Lower leg skin (tissue), 3 donors: ENCODE measurements at regions not wholly inside any gene's neighbourhood (a gene's known extent, or its start where the extent isn't known, plus 50 kb on each side); places are given as distances from the start of the nearest gene placed in this dataset.

Experiments
- POLR2A ChIP-seq, 2 donors: fragments of 450-650 bp; IDR thresholded peaks; one replicate each; pipeline ENCODE4 v1.6.1; 2016 to 2017; ENCODE audit warnings: antibody characterized with exemption in 2 of 2, mild to moderate bottlenecking in 1 of 2, moderate library complexity in 1 of 2
- TF ChIP-seq, protein P1 (sequence below), 3 donors: fragments of 450-650 bp; IDR thresholded peaks; one replicate each; pipeline ENCODE4 v1.5.1; 2016; ENCODE audit warnings: antibody characterized with exemption in 3 of 3, mild to moderate bottlenecking in 3 of 3, moderate library complexity in 2 of 3

GRCh38 chr20:20956513-20956931 is 149.6 kb downstream of the LINC00237 start:
- no peak for TF ChIP-seq POLR2A (IDR thresholded peaks at IDR 0.05)
- TF ChIP-seq, protein P1, sequence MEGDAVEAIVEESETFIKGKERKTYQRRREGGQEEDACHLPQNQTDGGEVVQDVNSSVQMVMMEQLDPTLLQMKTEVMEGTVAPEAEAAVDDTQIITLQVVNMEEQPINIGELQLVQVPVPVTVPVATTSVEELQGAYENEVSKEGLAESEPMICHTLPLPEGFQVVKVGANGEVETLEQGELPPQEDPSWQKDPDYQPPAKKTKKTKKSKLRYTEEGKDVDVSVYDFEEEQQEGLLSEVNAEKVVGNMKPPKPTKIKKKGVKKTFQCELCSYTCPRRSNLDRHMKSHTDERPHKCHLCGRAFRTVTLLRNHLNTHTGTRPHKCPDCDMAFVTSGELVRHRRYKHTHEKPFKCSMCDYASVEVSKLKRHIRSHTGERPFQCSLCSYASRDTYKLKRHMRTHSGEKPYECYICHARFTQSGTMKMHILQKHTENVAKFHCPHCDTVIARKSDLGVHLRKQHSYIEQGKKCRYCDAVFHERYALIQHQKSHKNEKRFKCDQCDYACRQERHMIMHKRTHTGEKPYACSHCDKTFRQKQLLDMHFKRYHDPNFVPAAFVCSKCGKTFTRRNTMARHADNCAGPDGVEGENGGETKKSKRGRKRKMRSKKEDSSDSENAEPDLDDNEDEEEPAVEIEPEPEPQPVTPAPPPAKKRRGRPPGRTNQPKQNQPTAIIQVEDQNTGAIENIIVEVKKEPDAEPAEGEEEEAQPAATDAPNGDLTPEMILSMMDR (IDR thresholded peaks at IDR 0.05): no peak
